Bronchial epithelial cell (primary cell): ENCODE measurements at regions not wholly inside any gene's neighbourhood (a gene's known extent, or its start where the extent isn't known, plus 50 kb on each side); places are given as distances from the start of the nearest gene placed in this dataset.
"Not testable (repeated sequence)": the region's sequence is repeated elsewhere in the genome, so short reads cannot be mapped to it uniquely, and the experiment has no call there.

Experiments
- DNase-seq: peaks from one replicate; pipeline ENCODE4 v3.0.0-alpha.2; 2010; ENCODE audit warnings: low read depth
- FAIRE-seq: peaks from 2 replicates; lab custom pipeline; 2011; peaks lifted over from hg19 to GRCh38; lab: Jason Lieb, UNC
- H3K27me3 ChIP-seq: 2 replicates; pipeline ENCODE4 v1.5.1; 2011; ENCODE audit warnings: low read length; ENCODE audit not compliant: control insufficient read depth, insufficient read depth
- H3K36me3 ChIP-seq: 2 replicates; pipeline ENCODE4 v1.5.1; 2011; ENCODE audit warnings: low read length; ENCODE audit not compliant: control insufficient read depth, insufficient read depth
- H3K4me3 ChIP-seq: 2 replicates; pipeline ENCODE4 v1.5.1; 2011; ENCODE audit warnings: mild to moderate bottlenecking, low read depth, low read length, control low read depth
- CTCF ChIP-seq: IDR thresholded peaks from 2 replicates; pipeline ENCODE4 v1.5.1; 2011; ENCODE audit warnings: mild to moderate bottlenecking, moderate library complexity, low read length, control low read depth, inconsistent platforms; ENCODE audit not compliant: insufficient read depth, severe bottlenecking

GRCh38 chr14:98915625-98916024, 356.4 kb downstream of the BCL11B start:
- Histone ChIP-seq H3K4me3 (no peak overlapping the region), H3K36me3 (no peaks in the 10 kb centered on the region), H3K27me3 (no peaks in the 10 kb centered on the region)
- DNase-seq (no peak), FAIRE-seq (no peak)
- no peak for TF ChIP-seq CTCF

- no peak for DNase-seq
- TF ChIP-seq CTCF, result no peak
- H3K4me3 ChIP-seq, result no peak overlapping the region
- no peaks in the 10 kb centered on the region for H3K36me3 ChIP-seq
- FAIRE-seq, result no peak
- H3K27me3 ChIP-seq, result no peaks in the 10 kb centered on the region
These were observed 356.0 kb downstream of the BCL11B start for GRCh38 chr14:98916036-98916435.

GRCh38 chr14:98916476-98916875, 355.5 kb downstream of the BCL11B start:
- no peak for DNase-seq
- TF ChIP-seq CTCF, result no peak
- no peak for FAIRE-seq
- H3K27me3 ChIP-seq, result no peaks in the 10 kb centered on the region
- H3K36me3 ChIP-seq, result no peaks in the 10 kb centered on the region
- H3K4me3 ChIP-seq, result no peak overlapping the region

- FAIRE-seq (no peak), DNase-seq (no peak)
- Histone ChIP-seq H3K4me3 (no peak overlapping the region), H3K36me3 (no peaks in the 10 kb centered on the region), H3K27me3 (no peaks in the 10 kb centered on the region)
- no peak for TF ChIP-seq CTCF
These were observed 352.6 kb downstream of the BCL11B start for GRCh38 chr14:98919434-98919833.

GRCh38 chr14:98921306-98921705, 350.7 kb downstream of the BCL11B start:
- not testable (repeated sequence) for H3K4me3 ChIP-seq, H3K36me3 ChIP-seq, FAIRE-seq, H3K27me3 ChIP-seq, DNase-seq

GRCh38 chr14:98923596-98923995, 348.4 kb downstream of the BCL11B start:
- TF ChIP-seq CTCF, result no peak
- no peaks in the 10 kb centered on the region for H3K36me3 ChIP-seq
- DNase-seq, result peak; percentile 52
- FAIRE-seq, result no peak
- H3K27me3 ChIP-seq, result no peaks in the 10 kb centered on the region
- H3K4me3 ChIP-seq, result no peak overlapping the region
